Embryonic facial prominence (tissue), 1 donor: ENCODE measurements at regions not wholly inside any gene's neighbourhood (a gene's known extent, or its start where the extent isn't known, plus 50 kb on each side); places are given as distances from the start of the nearest gene placed in this dataset.
"Not testable (repeated sequence)": the region's sequence is repeated elsewhere in the genome, so short reads cannot be mapped to it uniquely, and the experiment has no call there.

Experiments used
- DNase-seq: peaks from one replicate; pipeline ENCODE4 v3.0.0-alpha.2; 2016; ENCODE audit errors: extremely low spot score

GRCh38 chr4:104662269-104662668 lies 167.6 kb upstream of the CXXC4 start:
- DNase-seq, result not testable (repeated sequence)

GRCh38 chr4:104677116-104677515 lies 182.4 kb upstream of the CXXC4 start:
- no peak for DNase-seq

GRCh38 chr4:104682311-104682710 lies 187.6 kb upstream of the CXXC4 start:
- no peak for DNase-seq

GRCh38 chr4:104693601-104694201 lies 199.0 kb upstream of the CXXC4 start:
- DNase-seq, result no peak

GRCh38 chr4:104716584-104716983 lies 221.9 kb upstream of the CXXC4 start:
- DNase-seq, result no peak

GRCh38 chr4:104719539-104720230 lies 225.0 kb upstream of the CXXC4 start:
- no peak for DNase-seq

GRCh38 chr4:104722467-104722866 lies 227.8 kb upstream of the CXXC4 start:
- DNase-seq, result no peak

GRCh38 chr4:104726002-104726401 lies 231.3 kb upstream of the CXXC4 start:
- no peak for DNase-seq

GRCh38 chr4:104727643-104728042 lies 232.9 kb upstream of the CXXC4 start:
- DNase-seq, result no peak

GRCh38 chr4:104728380-104729122 lies 233.9 kb upstream of the CXXC4 start:
- DNase-seq, result no peak

GRCh38 chr4:104732766-104733165 lies 238.1 kb upstream of the CXXC4 start:
- DNase-seq, result no peak

GRCh38 chr4:104735174-104735573 lies 240.5 kb upstream of the CXXC4 start:
- DNase-seq, result no peak

GRCh38 chr4:104740161-104740560 lies 245.5 kb upstream of the CXXC4 start:
- no peak for DNase-seq

- DNase-seq, result no peak
Measured at GRCh38 chr4:104743215-104743653, 248.5 kb upstream of the CXXC4 start.

GRCh38 chr4:104747635-104748034 lies 252.9 kb upstream of the CXXC4 start:
- no peak for DNase-seq

- no peak for DNase-seq
Measured at GRCh38 chr4:104749062-104749461, 254.4 kb upstream of the CXXC4 start.

GRCh38 chr4:104750008-104750407 lies 255.3 kb upstream of the CXXC4 start:
- DNase-seq, result no peak

- DNase-seq, result no peak
Measured at GRCh38 chr4:104751468-104751867, 256.8 kb upstream of the CXXC4 start.

GRCh38 chr4:104752337-104752736 lies 257.6 kb upstream of the CXXC4 start:
- no peak for DNase-seq

- DNase-seq, result no peak
Measured at GRCh38 chr4:104756837-104757236, 262.1 kb upstream of the CXXC4 start.

- no peak for DNase-seq
Measured at GRCh38 chr4:104758574-104758973, 263.9 kb upstream of the CXXC4 start.

- DNase-seq, result no peak
Measured at GRCh38 chr4:104763554-104764222, 269.0 kb upstream of the CXXC4 start.
